Osteoblast (primary cell): ENCODE measurements at regions not wholly inside any gene's neighbourhood (a gene's known extent, or its start where the extent isn't known, plus 50 kb on each side); places are given as distances from the start of the nearest gene placed in this dataset.

Experiments used
- DNase-seq: peaks from one replicate; pipeline ENCODE4 v3.0.0; 2011; ENCODE audit warnings: low spot score, mixed read lengths; ENCODE audit not compliant: insufficient read length; ENCODE audit errors: missing footprints
- H2AFZ ChIP-seq: 2 replicates; pipeline ENCODE4 v1.6.0; 2011; ENCODE audit warnings: mild to moderate bottlenecking, low read length
- H3K27ac ChIP-seq: 2 replicates; pipeline ENCODE4 v1.5.1; 2011; ENCODE audit warnings: mild to moderate bottlenecking, low read depth, low read length, moderate library complexity
- H3K27me3 ChIP-seq: 2 replicates; pipeline ENCODE4 v1.6.0; 2012; ENCODE audit warnings: mild to moderate bottlenecking, control low read depth, inconsistent platforms, low read length, moderate library complexity; ENCODE audit not compliant: insufficient read depth
- H3K36me3 ChIP-seq: 2 replicates; pipeline ENCODE4 v1.5.1; 2011; ENCODE audit warnings: mild to moderate bottlenecking, low read length, control low read depth, moderate library complexity; ENCODE audit not compliant: insufficient read depth
- H3K4me1 ChIP-seq: 2 replicates; pipeline ENCODE4 v1.5.1; 2011; ENCODE audit warnings: mild to moderate bottlenecking, low read length, control low read depth, moderate library complexity; ENCODE audit not compliant: insufficient read depth
- H3K4me2 ChIP-seq: 2 replicates; pipeline ENCODE4 v1.6.0; 2011; ENCODE audit warnings: mild to moderate bottlenecking, low read length; ENCODE audit not compliant: insufficient read depth
- H3K4me3 ChIP-seq: fragments of 200-600 bp; sonication (generic); 3 replicates; pipeline ENCODE4 v1.5.1; 2012; ENCODE audit warnings: mild to moderate bottlenecking, low read length, inconsistent platforms; ENCODE audit not compliant: insufficient read depth
- H3K79me2 ChIP-seq: 2 replicates; pipeline ENCODE4 v1.6.0; 2012; ENCODE audit warnings: mild to moderate bottlenecking, low read length, control low read depth, inconsistent platforms; ENCODE audit not compliant: insufficient read depth
- H3K9me3 ChIP-seq: 2 replicates; pipeline ENCODE4 v1.5.1; 2011; ENCODE audit warnings: low read depth, low read length, control low read depth
- H4K20me1 ChIP-seq: 2 replicates; pipeline ENCODE4 v1.6.0; 2012; ENCODE audit warnings: mild to moderate bottlenecking, low read length, control low read depth; ENCODE audit not compliant: insufficient read depth
- CTCF ChIP-seq: IDR thresholded peaks from 2 replicates; pipeline ENCODE4 v1.5.1; 2011; ENCODE audit warnings: mild to moderate bottlenecking, low read depth, low read length, moderate library complexity; ENCODE audit errors: extremely low read depth

- Histone ChIP-seq H3K79me2 (no peaks in the 10 kb centered on the region), H3K9me3 (no peaks in the 10 kb centered on the region), H3K4me1 (peaks cover 6% of the 10 kb centered on the region), H3K36me3 (no peaks in the 10 kb centered on the region), H3K27me3 (no peaks in the 10 kb centered on the region), H3K4me3 (no peak overlapping the region), H3K4me2 (no peak overlapping the region), H3K27ac (no peak overlapping the region), H2AFZ (no peak overlapping the region), H4K20me1 (no peaks in the 10 kb centered on the region)
- TF ChIP-seq CTCF, result no peak
- no peak for DNase-seq
Measured at GRCh38 chr9:136609160-136609475, 53.6 kb upstream of the EGFL7 start.

- Histone ChIP-seq H3K79me2 (no peaks in the 10 kb centered on the region), H3K9me3 (no peaks in the 10 kb centered on the region), H3K4me1 (peaks cover under 1% of the 10 kb centered on the region), H3K36me3 (no peaks in the 10 kb centered on the region), H3K27me3 (no peaks in the 10 kb centered on the region), H2AFZ (no peak overlapping the region), H3K27ac (no peak overlapping the region), H4K20me1 (no peaks in the 10 kb centered on the region), H3K4me2 (no peak overlapping the region), H3K4me3 (no peak overlapping the region)
- no peak for TF ChIP-seq CTCF
- DNase-seq, result no peak
Measured at GRCh38 chr9:136608348-136609159, 54.2 kb upstream of the EGFL7 start.

DNA sequence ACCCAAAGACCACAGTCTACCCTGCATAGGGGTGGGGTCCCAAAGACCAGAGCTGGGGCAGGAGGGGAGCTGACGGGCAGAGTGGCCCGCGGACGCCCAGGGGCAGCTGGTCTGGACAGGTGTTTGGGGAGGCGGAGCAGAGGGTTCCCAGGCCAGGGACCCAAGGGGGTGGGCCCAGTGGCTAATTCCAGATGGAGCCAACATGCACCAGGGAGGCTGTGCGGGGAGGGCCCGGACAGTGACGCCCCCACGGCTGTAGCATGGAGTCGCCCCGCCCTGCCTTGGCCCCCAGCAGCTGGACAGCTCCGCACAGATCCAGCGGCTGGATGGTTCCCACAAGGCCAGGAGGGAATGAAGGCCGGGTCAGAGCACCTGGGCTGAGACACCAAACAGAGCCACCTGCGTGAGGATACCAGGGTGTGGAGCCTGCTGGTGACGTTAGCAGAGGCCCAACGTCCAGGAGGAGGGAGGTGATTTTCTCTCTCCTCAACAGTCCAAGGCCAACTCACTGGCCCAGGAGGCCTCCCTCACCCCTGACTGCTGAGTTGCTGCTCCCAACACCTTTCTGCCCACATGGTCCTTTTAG, 55.3 kb upstream of the EGFL7 start:
- H3K9me3 ChIP-seq, result no peaks in the 10 kb centered on the region
- TF ChIP-seq CTCF, result no peak
- H4K20me1 ChIP-seq, result no peaks in the 10 kb centered on the region
- no peak overlapping the region for H3K4me2 ChIP-seq
- H2AFZ ChIP-seq, result no peak overlapping the region
- H3K36me3 ChIP-seq, result no peaks in the 10 kb centered on the region
- H3K27me3 ChIP-seq, result no peaks in the 10 kb centered on the region
- H3K4me1 ChIP-seq, result no peaks in the 10 kb centered on the region
- H3K4me3 ChIP-seq, result no peak overlapping the region
- H3K27ac ChIP-seq, result no peak overlapping the region
- no peak for DNase-seq
- no peaks in the 10 kb centered on the region for H3K79me2 ChIP-seq

GRCh38 chr9:136606687-136607333, 55.9 kb upstream of the EGFL7 start:
- no peaks in the 10 kb centered on the region for H3K27me3 ChIP-seq
- no peaks in the 10 kb centered on the region for H3K4me1 ChIP-seq
- no peak for TF ChIP-seq CTCF
- no peak overlapping the region for H3K4me3 ChIP-seq
- no peaks in the 10 kb centered on the region for H3K79me2 ChIP-seq
- no peak overlapping the region for H3K27ac ChIP-seq
- H4K20me1 ChIP-seq, result no peaks in the 10 kb centered on the region
- H3K4me2 ChIP-seq, result no peak overlapping the region
- no peak overlapping the region for H2AFZ ChIP-seq
- H3K9me3 ChIP-seq, result no peaks in the 10 kb centered on the region
- H3K36me3 ChIP-seq, result no peaks in the 10 kb centered on the region
- no peak for DNase-seq
